ENCODE measurements at regions not wholly inside any gene's neighbourhood (a gene's known extent, or its start where the extent isn't known, plus 50 kb on each side); places are given as distances from the start of the nearest gene placed in this dataset.

DNA sequence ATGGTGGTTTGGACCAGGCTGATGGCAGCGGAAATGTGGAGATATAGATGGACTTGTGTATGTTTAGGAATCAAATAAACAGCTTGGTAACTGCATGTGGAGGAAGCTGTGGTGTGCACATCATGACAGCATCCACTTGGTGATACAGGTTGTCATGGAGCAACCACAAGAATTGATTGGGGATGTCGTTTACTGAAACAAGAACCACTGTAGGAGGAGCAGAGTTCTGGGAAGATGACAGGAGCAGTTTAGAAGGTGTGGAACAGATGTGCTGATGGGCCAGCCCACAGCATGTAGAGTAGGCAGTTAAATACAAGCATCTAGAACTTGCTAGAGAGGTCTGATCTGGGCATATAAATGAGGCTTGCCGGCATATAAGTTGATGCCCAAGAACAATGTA is 152.4 kb upstream of the SERPINE2 start:
- no peak overlapping the region for H2BK120ac ChIP-seq (ENCODE audit: low read depth, low read length, poor library complexity, severe bottlenecking)
- Mint-ChIP-seq H3K4me3 (no peak overlapping the region), H3K36me3 (ENCODE audit: insufficient read depth in 1 of 3, low read depth in 3 of 3) (peaks cover 2 to 7% (median 5%) of the 10 kb centered on the region in 3 experiments; a peak in 4 of 7 replicates), H3K9me3 (peaks cover 0 to 3% of the 10 kb centered on the region in 2 experiments), H3K27ac (no peak overlapping the region), H3K4me1 (peaks cover 4 to 6% of the 10 kb centered on the region in 2 experiments; a peak in 2 of 4 replicates), H3K27me3 (ENCODE audit: low read depth) (peaks cover 2% of the 10 kb centered on the region; the same call in 1 of the 2 replicates)
- no peaks in the 10 kb centered on the region for H4K20me1 ChIP-seq (ENCODE audit: control insufficient read depth, insufficient read depth, insufficient read length)
- H3K4me1 ChIP-seq (ENCODE audit: insufficient read depth, low read length): no peaks in the 10 kb centered on the region
- no peaks in the 10 kb centered on the region for H3K27me3 ChIP-seq (ENCODE audit: insufficient read depth, low read length)
- no peak overlapping the region for H3K56ac ChIP-seq (ENCODE audit: insufficient read length, low read depth, low read length)
- H3K23me2 ChIP-seq (ENCODE audit: insufficient read length, low read depth, low read length, poor library complexity, severe bottlenecking): no peaks in the 10 kb centered on the region
- H3K79me1 ChIP-seq (ENCODE audit: insufficient read depth, low read depth, low read length, poor library complexity, severe bottlenecking): no peaks in the 10 kb centered on the region
- no peak for DNase-seq
- no peak overlapping the region for H3K27ac ChIP-seq (ENCODE audit: insufficient read length, low read depth, low read length)
- no peak overlapping the region for H2BK20ac ChIP-seq (ENCODE audit: low read depth, low read length, poor library complexity, severe bottlenecking)
- H3K23ac ChIP-seq (ENCODE audit: insufficient read length, low read depth, low read length): no peak overlapping the region
- H2BK5ac ChIP-seq (ENCODE audit: insufficient read length, low read length): no peak overlapping the region
- H3K9me3 ChIP-seq (ENCODE audit: control insufficient read depth, low read depth, low read length): peaks cover 17% of the 10 kb centered on the region
- H3K79me2 ChIP-seq (ENCODE audit: insufficient read depth, low read length): no peaks in the 10 kb centered on the region
- H3K9ac ChIP-seq (ENCODE audit: extremely low read depth, insufficient read length, low read length): no peak overlapping the region
- no peak overlapping the region for H3T11ph ChIP-seq (ENCODE audit: low read length)
- H4K8ac ChIP-seq (replicated peaks; ENCODE audit: insufficient read length, low read depth, low read length): no peak overlapping the region
- H2AFZ ChIP-seq (ENCODE audit: low read length): no peak overlapping the region
- H4K91ac ChIP-seq (ENCODE audit: insufficient read length, low read depth, low read length): no peak overlapping the region
- H2AK5ac ChIP-seq (ENCODE audit: insufficient read length, low read length): no peak overlapping the region
- no peak overlapping the region for H3K4ac ChIP-seq (ENCODE audit: low read depth, low read length)
- no peak overlapping the region for H2BK15ac ChIP-seq (ENCODE audit: low read depth, low read length)
- H3K18ac ChIP-seq (ENCODE audit: insufficient read length, low read depth, low read length): no peak overlapping the region
- H3K4me2 ChIP-seq (ENCODE audit: insufficient read depth, insufficient read length, low read length): no peak overlapping the region
- no peak overlapping the region for H3K14ac ChIP-seq (ENCODE audit: insufficient read depth, low read length)
- TF ChIP-seq, protein P1, sequence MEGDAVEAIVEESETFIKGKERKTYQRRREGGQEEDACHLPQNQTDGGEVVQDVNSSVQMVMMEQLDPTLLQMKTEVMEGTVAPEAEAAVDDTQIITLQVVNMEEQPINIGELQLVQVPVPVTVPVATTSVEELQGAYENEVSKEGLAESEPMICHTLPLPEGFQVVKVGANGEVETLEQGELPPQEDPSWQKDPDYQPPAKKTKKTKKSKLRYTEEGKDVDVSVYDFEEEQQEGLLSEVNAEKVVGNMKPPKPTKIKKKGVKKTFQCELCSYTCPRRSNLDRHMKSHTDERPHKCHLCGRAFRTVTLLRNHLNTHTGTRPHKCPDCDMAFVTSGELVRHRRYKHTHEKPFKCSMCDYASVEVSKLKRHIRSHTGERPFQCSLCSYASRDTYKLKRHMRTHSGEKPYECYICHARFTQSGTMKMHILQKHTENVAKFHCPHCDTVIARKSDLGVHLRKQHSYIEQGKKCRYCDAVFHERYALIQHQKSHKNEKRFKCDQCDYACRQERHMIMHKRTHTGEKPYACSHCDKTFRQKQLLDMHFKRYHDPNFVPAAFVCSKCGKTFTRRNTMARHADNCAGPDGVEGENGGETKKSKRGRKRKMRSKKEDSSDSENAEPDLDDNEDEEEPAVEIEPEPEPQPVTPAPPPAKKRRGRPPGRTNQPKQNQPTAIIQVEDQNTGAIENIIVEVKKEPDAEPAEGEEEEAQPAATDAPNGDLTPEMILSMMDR (conservative IDR thresholded peaks at IDR 0.05): no peak
- H2BK12ac ChIP-seq (ENCODE audit: insufficient read length, low read depth, low read length): no peak overlapping the region
- no peak overlapping the region for H4K5ac ChIP-seq (ENCODE audit: insufficient read length, low read depth, low read length)
- no CpG with 5 or more reads among the region's 3 CpGs for WGBS (ENCODE audit: extremely low coverage, insufficient read length, low lambda C conversion rate)

Measured in H9 (cell line).